DOHH2 (cell line): ENCODE measurements at regions not wholly inside any gene's neighbourhood (a gene's known extent, or its start where the extent isn't known, plus 50 kb on each side); places are given as distances from the start of the nearest gene placed in this dataset.

ENCODE experiments used
- H3F3A ChIP-seq: fragments of 200-600 bp; sonication (generic), shearing (Covaris generic); 2 replicates; pipeline ENCODE4 v1.6.0; 2016; ENCODE audit warnings: antibody characterized with exemption, mild to moderate bottlenecking; ENCODE audit not compliant: control insufficient read depth, insufficient read depth
- H3K27ac ChIP-seq: fragments of 200-600 bp; sonication (generic); 2 replicates; pipeline ENCODE4 v1.5.1; 2014; ENCODE audit warnings: low read depth, mild to moderate bottlenecking, low read length, moderate library complexity
- H3K27me3 ChIP-seq: fragments of 200-600 bp; sonication (generic); 2 replicates; pipeline ENCODE4 v1.6.1; 2014; ENCODE audit warnings: mild to moderate bottlenecking, low read length, mixed read lengths; ENCODE audit not compliant: control insufficient read depth
- H3K36me3 ChIP-seq: fragments of 200-600 bp; sonication (generic); 2 replicates; pipeline ENCODE4 v1.6.1; 2014; ENCODE audit warnings: mild to moderate bottlenecking, low read length, moderate library complexity, mixed read lengths; ENCODE audit not compliant: control insufficient read depth
- H3K4me1 ChIP-seq: fragments of 200-600 bp; sonication (generic); 2 replicates; pipeline ENCODE4 v1.6.1; 2014; ENCODE audit warnings: mild to moderate bottlenecking, low read length, mixed read lengths; ENCODE audit not compliant: control insufficient read depth
- H3K4me2 ChIP-seq: fragments of 200-600 bp; sonication (generic); 2 replicates; pipeline ENCODE4 v1.6.0; 2014; ENCODE audit warnings: mild to moderate bottlenecking, low read length, moderate library complexity
- H3K4me3 ChIP-seq: fragments of 200-600 bp; sonication (generic); 2 replicates; pipeline ENCODE4 v1.5.1; 2014; ENCODE audit warnings: mild to moderate bottlenecking, low read length, mixed read lengths
- H3K79me2 ChIP-seq: fragments of 200-600 bp; sonication (generic); 2 replicates; pipeline ENCODE4 v1.6.1; 2014; ENCODE audit warnings: mild to moderate bottlenecking, low read length, mixed read lengths; ENCODE audit not compliant: control insufficient read depth
- H3K9me2 ChIP-seq: fragments of 200-600 bp; sonication (generic); replicated peaks from 2 replicates; pipeline ENCODE4 v1.6.1; 2014; ENCODE audit warnings: mild to moderate bottlenecking, low read length, mixed read lengths; ENCODE audit not compliant: control insufficient read depth
- H3K9me3 ChIP-seq: fragments of 200-600 bp; sonication (generic); 2 replicates; pipeline ENCODE4 v1.6.1; 2014; ENCODE audit warnings: antibody characterized with exemption, low read length, mixed read lengths; ENCODE audit not compliant: control insufficient read depth, insufficient read depth
- H4K20me1 ChIP-seq: fragments of 200-600 bp; sonication (generic); 2 replicates; pipeline ENCODE4 v1.6.0; 2014; ENCODE audit warnings: low read depth, mild to moderate bottlenecking, antibody characterized with exemption, low read length, moderate library complexity; ENCODE audit not compliant: control insufficient read depth, insufficient read depth
- CTCF ChIP-seq: fragments of 200-600 bp; sonication (generic); IDR thresholded peaks from one replicate; pipeline ENCODE4 v1.5.1; 2014; ENCODE audit warnings: antibody characterized with exemption, mild to moderate bottlenecking, low read depth, low read length; ENCODE audit not compliant: poor library complexity, severe bottlenecking
- EZH2phosphoT487 ChIP-seq: fragments of 200-600 bp; sonication (generic); IDR thresholded peaks from 2 replicates; pipeline ENCODE4 v1.6.1; 2017; ENCODE audit warnings: borderline replicate concordance, mild to moderate bottlenecking, antibody characterized with exemption, low read length, moderate library complexity, mixed read lengths

DNA sequence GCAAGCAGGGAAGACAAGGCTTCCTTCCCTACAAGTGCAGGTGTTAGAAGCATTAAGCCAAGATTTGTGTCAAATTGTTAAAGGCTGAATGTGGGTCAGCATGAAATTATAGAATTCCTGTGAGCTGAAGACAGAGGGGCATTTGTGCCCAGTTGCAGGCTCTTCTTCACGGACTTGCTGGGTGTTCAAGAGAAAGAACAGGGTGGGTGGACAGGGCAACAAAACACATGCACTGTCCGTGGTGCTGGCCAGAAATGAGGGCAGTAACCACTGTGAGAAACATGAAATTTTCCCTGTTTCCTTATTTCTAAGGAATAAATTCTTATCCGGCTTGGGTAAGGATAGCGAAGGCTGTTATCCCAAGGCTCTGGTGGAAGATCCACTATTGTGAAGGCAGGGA lies 579.5 kb upstream of the HTR1E start:
- no peaks in the 10 kb centered on the region for H3K9me3 ChIP-seq
- no peak overlapping the region for H3K4me3 ChIP-seq
- no peak overlapping the region for H3K27ac ChIP-seq
- H3F3A ChIP-seq = no peaks in the 10 kb centered on the region
- H3K9me2 ChIP-seq = no peaks in the 10 kb centered on the region
- no peaks in the 10 kb centered on the region for H3K36me3 ChIP-seq
- no peaks in the 10 kb centered on the region for H3K4me1 ChIP-seq
- H3K79me2 ChIP-seq = no peaks in the 10 kb centered on the region
- TF ChIP-seq EZH2phosphoT487 (no peak), CTCF (no peak)
- H4K20me1 ChIP-seq = no peaks in the 10 kb centered on the region
- no peak overlapping the region for H3K4me2 ChIP-seq
- H3K27me3 ChIP-seq = no peaks in the 10 kb centered on the region

GRCh38 chr6:86355271-86355670 lies 582.1 kb upstream of the HTR1E start:
- no peak overlapping the region for H3K4me2 ChIP-seq
- H3K4me1 ChIP-seq = no peaks in the 10 kb centered on the region
- no peak overlapping the region for H3K4me3 ChIP-seq
- H3K9me3 ChIP-seq = no peaks in the 10 kb centered on the region
- no peaks in the 10 kb centered on the region for H3K9me2 ChIP-seq
- H3K36me3 ChIP-seq = no peaks in the 10 kb centered on the region
- H3K27me3 ChIP-seq = no peaks in the 10 kb centered on the region
- H4K20me1 ChIP-seq = no peaks in the 10 kb centered on the region
- no peaks in the 10 kb centered on the region for H3F3A ChIP-seq
- TF ChIP-seq EZH2phosphoT487 = no peak
- TF ChIP-seq CTCF = no peak
- no peak overlapping the region for H3K27ac ChIP-seq
- no peaks in the 10 kb centered on the region for H3K79me2 ChIP-seq

DNA sequence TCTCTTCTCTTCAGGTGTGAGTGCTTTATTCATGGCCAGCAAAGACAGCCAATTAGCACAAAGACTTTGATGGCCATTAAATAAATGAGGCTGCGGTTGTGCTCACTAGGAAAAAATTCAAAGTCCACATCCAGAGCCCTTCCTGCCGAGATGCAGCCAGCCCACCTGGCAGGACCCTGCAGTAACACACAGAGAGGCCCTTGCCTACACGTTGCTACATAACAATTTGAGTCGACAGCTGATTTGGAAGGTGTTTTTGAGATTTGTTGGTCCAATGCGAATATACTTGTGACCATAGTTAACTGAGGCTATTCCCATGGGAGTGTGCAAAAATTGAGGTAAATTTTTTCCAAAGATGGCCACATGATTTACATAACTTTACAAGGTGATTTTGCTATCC lies 605.4 kb upstream of the HTR1E start:
- Histone ChIP-seq H3K27ac (no peak overlapping the region), H3K4me1 (no peaks in the 10 kb centered on the region), H3K36me3 (no peaks in the 10 kb centered on the region), H3K79me2 (no peaks in the 10 kb centered on the region), H3K9me2 (no peaks in the 10 kb centered on the region), H3F3A (no peaks in the 10 kb centered on the region), H3K4me3 (no peak overlapping the region), H4K20me1 (no peaks in the 10 kb centered on the region), H3K4me2 (no peak overlapping the region), H3K9me3 (no peaks in the 10 kb centered on the region), H3K27me3 (no peaks in the 10 kb centered on the region)
- no peak for TF ChIP-seq EZH2phosphoT487

DNA sequence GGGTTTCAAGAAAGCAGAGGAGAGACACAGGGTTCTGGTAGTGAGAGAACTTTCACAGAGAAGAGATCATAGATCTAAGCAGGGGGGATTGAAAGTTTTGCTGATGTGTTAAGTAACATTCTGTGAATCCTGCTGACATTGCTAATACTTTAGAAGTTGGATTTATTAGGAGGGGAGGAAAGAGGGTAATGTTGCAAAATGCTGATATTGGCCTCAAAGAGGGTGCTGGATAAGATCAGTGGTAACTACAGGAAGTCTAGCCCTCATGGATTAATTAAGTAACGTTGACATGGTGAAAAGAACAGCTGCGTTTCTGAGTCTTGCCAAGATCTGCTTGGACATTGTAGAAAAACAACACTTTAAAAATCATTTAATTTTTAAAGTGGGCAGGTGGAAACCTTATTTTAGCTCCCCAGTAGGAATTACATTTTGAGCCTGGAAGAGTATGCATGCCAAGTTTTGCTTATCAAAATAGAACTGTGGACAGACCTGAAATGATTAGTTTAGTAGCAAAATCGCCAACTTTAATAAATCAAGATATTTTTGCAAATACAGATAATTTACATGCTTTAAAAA lies 606.0 kb upstream of the HTR1E start:
- Histone ChIP-seq H3K27ac (no peak overlapping the region), H3K4me2 (no peak overlapping the region), H3K36me3 (no peaks in the 10 kb centered on the region), H3F3A (no peaks in the 10 kb centered on the region), H3K9me2 (no peaks in the 10 kb centered on the region), H3K4me3 (no peak overlapping the region), H3K27me3 (no peaks in the 10 kb centered on the region), H4K20me1 (no peaks in the 10 kb centered on the region), H3K79me2 (no peaks in the 10 kb centered on the region), H3K9me3 (no peaks in the 10 kb centered on the region), H3K4me1 (no peaks in the 10 kb centered on the region)
- TF ChIP-seq CTCF (no peak), EZH2phosphoT487 (no peak)
